ENCODE measurements at regions not wholly inside any gene's neighbourhood (a gene's known extent, or its start where the extent isn't known, plus 50 kb on each side); places are given as distances from the start of the nearest gene placed in this dataset.

GRCh38 chr4:27176400-27176799 is 315.8 kb downstream of the STIM2 start:
- H4K5ac ChIP-seq (ENCODE audit: low read length) = no peak overlapping the region
- H2BK15ac ChIP-seq (replicated peaks; ENCODE audit: low read depth) = no peak overlapping the region
- H3K4me2 ChIP-seq (ENCODE audit: low read length) = no peak overlapping the region
- no peak overlapping the region for H2BK120ac ChIP-seq (ENCODE audit: low read depth, low read length)
- no peak overlapping the region for H3K9ac ChIP-seq (ENCODE audit: low read length)
- no peaks in the 10 kb centered on the region for H3K79me1 ChIP-seq (ENCODE audit: low read length)
- no peak overlapping the region for H3K4ac ChIP-seq (ENCODE audit: low read depth, low read length)
- no peak overlapping the region for H2AK5ac ChIP-seq (ENCODE audit: low read length)
- H3K56ac ChIP-seq (ENCODE audit: low read length) = no peak overlapping the region
- no CpG with 5 or more reads among the region's 3 CpGs for WGBS (ENCODE audit: extremely low coverage, insufficient coverage, low lambda C conversion rate)
- no peak overlapping the region for H3K27ac ChIP-seq (ENCODE audit: low read depth, low read length)
- H3K18ac ChIP-seq (ENCODE audit: low read length) = no peak overlapping the region
- H3K4me1 ChIP-seq (ENCODE audit: control insufficient read depth, low read depth, low read length) = no peaks in the 10 kb centered on the region
- no peak overlapping the region for H3K23ac ChIP-seq (ENCODE audit: low read length)
- no peak overlapping the region for H2BK5ac ChIP-seq (ENCODE audit: low read length)
- H3K36me3 ChIP-seq (ENCODE audit: control insufficient read depth, insufficient read depth, low read length) = no peaks in the 10 kb centered on the region
- H3K79me2 ChIP-seq (ENCODE audit: control insufficient read depth, insufficient read depth, low read length) = no peaks in the 10 kb centered on the region
- H3K4me3 ChIP-seq (ENCODE audit: low read length) = no peak overlapping the region
- DNase-seq = peak; percentile 84
- H3K27me3 ChIP-seq (ENCODE audit: insufficient read depth, low read length, poor library complexity) = no peaks in the 10 kb centered on the region
- no peak overlapping the region for H4K8ac ChIP-seq (ENCODE audit: low read depth, low read length)

GRCh38 chr4:27176881-27177280 is 316.2 kb downstream of the STIM2 start:
- Histone ChIP-seq H3K18ac (ENCODE audit: low read length) (no peak overlapping the region), H3K23ac (ENCODE audit: low read length) (no peak overlapping the region), H3K27ac (ENCODE audit: low read depth, low read length) (no peak overlapping the region), H2BK120ac (ENCODE audit: low read depth, low read length) (no peak overlapping the region), H3K79me2 (ENCODE audit: control insufficient read depth, insufficient read depth, low read length) (no peaks in the 10 kb centered on the region), H3K4me1 (ENCODE audit: control insufficient read depth, low read depth, low read length) (no peaks in the 10 kb centered on the region), H3K4me2 (ENCODE audit: low read length) (no peak overlapping the region), H4K8ac (ENCODE audit: low read depth, low read length) (no peak overlapping the region), H3K27me3 (ENCODE audit: insufficient read depth, low read length, poor library complexity) (no peaks in the 10 kb centered on the region), H3K4me3 (ENCODE audit: low read length) (no peak overlapping the region), H2AK5ac (ENCODE audit: low read length) (no peak overlapping the region), H3K36me3 (ENCODE audit: control insufficient read depth, insufficient read depth, low read length) (no peaks in the 10 kb centered on the region), H2BK15ac (replicated peaks; ENCODE audit: low read depth) (no peak overlapping the region), H3K9ac (ENCODE audit: low read length) (no peak overlapping the region), H4K5ac (ENCODE audit: low read length) (no peak overlapping the region), H3K56ac (ENCODE audit: low read length) (no peak overlapping the region), H2BK5ac (ENCODE audit: low read length) (no peak overlapping the region), H3K79me1 (ENCODE audit: low read length) (no peaks in the 10 kb centered on the region), H3K4ac (ENCODE audit: low read depth, low read length) (no peak overlapping the region)
- DNase-seq = peak; percentile 78
- no CpG with 5 or more reads among the region's 2 CpGs for WGBS (ENCODE audit: extremely low coverage, insufficient coverage, low lambda C conversion rate)

- H3K27ac ChIP-seq (ENCODE audit: low read depth, low read length) = no peak overlapping the region
- no peak overlapping the region for H2BK5ac ChIP-seq (ENCODE audit: low read length)
- H3K36me3 ChIP-seq (ENCODE audit: control insufficient read depth, insufficient read depth, low read length) = no peaks in the 10 kb centered on the region
- no peak overlapping the region for H2BK15ac ChIP-seq (replicated peaks; ENCODE audit: low read depth)
- H3K4me3 ChIP-seq (ENCODE audit: low read length) = no peak overlapping the region
- H3K4me1 ChIP-seq (ENCODE audit: control insufficient read depth, low read depth, low read length) = no peaks in the 10 kb centered on the region
- DNase-seq = no peak
- H2AK5ac ChIP-seq (ENCODE audit: low read length) = no peak overlapping the region
- H3K9ac ChIP-seq (ENCODE audit: low read length) = no peak overlapping the region
- no peaks in the 10 kb centered on the region for H3K79me2 ChIP-seq (ENCODE audit: control insufficient read depth, insufficient read depth, low read length)
- no CpG with 5 or more reads among the region's 2 CpGs for WGBS (ENCODE audit: extremely low coverage, insufficient coverage, low lambda C conversion rate)
- H2BK120ac ChIP-seq (ENCODE audit: low read depth, low read length) = no peak overlapping the region
- no peak overlapping the region for H3K4me2 ChIP-seq (ENCODE audit: low read length)
- H4K8ac ChIP-seq (ENCODE audit: low read depth, low read length) = no peak overlapping the region
- no peak overlapping the region for H3K23ac ChIP-seq (ENCODE audit: low read length)
- no peak overlapping the region for H3K56ac ChIP-seq (ENCODE audit: low read length)
- no peak overlapping the region for H4K5ac ChIP-seq (ENCODE audit: low read length)
- H3K4ac ChIP-seq (ENCODE audit: low read depth, low read length) = no peak overlapping the region
- H3K18ac ChIP-seq (ENCODE audit: low read length) = no peak overlapping the region
- no peaks in the 10 kb centered on the region for H3K27me3 ChIP-seq (ENCODE audit: insufficient read depth, low read length, poor library complexity)
- no peaks in the 10 kb centered on the region for H3K79me1 ChIP-seq (ENCODE audit: low read length)
Measured at GRCh38 chr4:27178061-27178460, 317.4 kb downstream of the STIM2 start.

GRCh38 chr4:27181693-27182092 is 321.1 kb downstream of the STIM2 start:
- no peak overlapping the region for H3K9ac ChIP-seq (ENCODE audit: low read length)
- no peak overlapping the region for H3K18ac ChIP-seq (ENCODE audit: low read length)
- no peak overlapping the region for H3K56ac ChIP-seq (ENCODE audit: low read length)
- no peak overlapping the region for H3K4me2 ChIP-seq (ENCODE audit: low read length)
- no peak overlapping the region for H4K5ac ChIP-seq (ENCODE audit: low read length)
- H3K4me3 ChIP-seq (ENCODE audit: low read length) = no peak overlapping the region
- H3K27ac ChIP-seq (ENCODE audit: low read depth, low read length) = no peak overlapping the region
- H3K27me3 ChIP-seq (ENCODE audit: insufficient read depth, low read length, poor library complexity) = no peaks in the 10 kb centered on the region
- H2AK5ac ChIP-seq (ENCODE audit: low read length) = no peak overlapping the region
- H2BK15ac ChIP-seq (replicated peaks; ENCODE audit: low read depth) = no peak overlapping the region
- no peaks in the 10 kb centered on the region for H3K36me3 ChIP-seq (ENCODE audit: control insufficient read depth, insufficient read depth, low read length)
- no peaks in the 10 kb centered on the region for H3K79me2 ChIP-seq (ENCODE audit: control insufficient read depth, insufficient read depth, low read length)
- H3K4me1 ChIP-seq (ENCODE audit: control insufficient read depth, low read depth, low read length) = no peaks in the 10 kb centered on the region
- no peak overlapping the region for H2BK120ac ChIP-seq (ENCODE audit: low read depth, low read length)
- H4K8ac ChIP-seq (ENCODE audit: low read depth, low read length) = no peak overlapping the region
- H3K23ac ChIP-seq (ENCODE audit: low read length) = no peak overlapping the region
- WGBS (ENCODE audit: extremely low coverage, insufficient coverage, low lambda C conversion rate) = no CpG with 5 or more reads among the region's 4 CpGs
- DNase-seq = no peak
- H3K79me1 ChIP-seq (ENCODE audit: low read length) = no peaks in the 10 kb centered on the region
- no peak overlapping the region for H3K4ac ChIP-seq (ENCODE audit: low read depth, low read length)
- no peak overlapping the region for H2BK5ac ChIP-seq (ENCODE audit: low read length)

GRCh38 chr4:27182211-27182610 is 321.6 kb downstream of the STIM2 start:
- Histone ChIP-seq H3K9ac (ENCODE audit: low read length) (no peak overlapping the region), H3K23ac (ENCODE audit: low read length) (no peak overlapping the region), H4K5ac (ENCODE audit: low read length) (no peak overlapping the region), H3K79me2 (ENCODE audit: control insufficient read depth, insufficient read depth, low read length) (no peaks in the 10 kb centered on the region), H3K18ac (ENCODE audit: low read length) (no peak overlapping the region), H2BK15ac (replicated peaks; ENCODE audit: low read depth) (no peak overlapping the region), H3K56ac (ENCODE audit: low read length) (no peak overlapping the region), H3K4me1 (ENCODE audit: control insufficient read depth, low read depth, low read length) (no peaks in the 10 kb centered on the region), H3K4me3 (ENCODE audit: low read length) (no peak overlapping the region), H3K36me3 (ENCODE audit: control insufficient read depth, insufficient read depth, low read length) (no peaks in the 10 kb centered on the region), H4K8ac (ENCODE audit: low read depth, low read length) (no peak overlapping the region), H2BK120ac (ENCODE audit: low read depth, low read length) (no peak overlapping the region), H3K79me1 (ENCODE audit: low read length) (no peaks in the 10 kb centered on the region), H3K27ac (ENCODE audit: low read depth, low read length) (no peak overlapping the region), H3K4ac (ENCODE audit: low read depth, low read length) (no peak overlapping the region), H3K27me3 (ENCODE audit: insufficient read depth, low read length, poor library complexity) (no peaks in the 10 kb centered on the region), H2BK5ac (ENCODE audit: low read length) (no peak overlapping the region), H3K4me2 (ENCODE audit: low read length) (no peak overlapping the region), H2AK5ac (ENCODE audit: low read length) (no peak overlapping the region)
- no CpG with 5 or more reads among the region's 2 CpGs for WGBS (ENCODE audit: extremely low coverage, insufficient coverage, low lambda C conversion rate)
- no peak for DNase-seq

GRCh38 chr4:27184508-27185155 is 324.0 kb downstream of the STIM2 start:
- H2BK5ac ChIP-seq (ENCODE audit: low read length) = no peak overlapping the region
- no peaks in the 10 kb centered on the region for H3K79me1 ChIP-seq (ENCODE audit: low read length)
- H3K4ac ChIP-seq (ENCODE audit: low read depth, low read length) = no peak overlapping the region
- H3K36me3 ChIP-seq (ENCODE audit: control insufficient read depth, insufficient read depth, low read length) = no peaks in the 10 kb centered on the region
- WGBS (ENCODE audit: extremely low coverage, insufficient coverage, low lambda C conversion rate) = no CpG with 5 or more reads among the region's 6 CpGs
- H3K56ac ChIP-seq (ENCODE audit: low read length) = no peak overlapping the region
- H3K4me2 ChIP-seq (ENCODE audit: low read length) = no peak overlapping the region
- H3K27ac ChIP-seq (ENCODE audit: low read depth, low read length) = no peak overlapping the region
- H2AK5ac ChIP-seq (ENCODE audit: low read length) = no peak overlapping the region
- no peaks in the 10 kb centered on the region for H3K27me3 ChIP-seq (ENCODE audit: insufficient read depth, low read length, poor library complexity)
- H4K8ac ChIP-seq (ENCODE audit: low read depth, low read length) = no peak overlapping the region
- no peak overlapping the region for H2BK120ac ChIP-seq (ENCODE audit: low read depth, low read length)
- no peaks in the 10 kb centered on the region for H3K4me1 ChIP-seq (ENCODE audit: control insufficient read depth, low read depth, low read length)
- H3K4me3 ChIP-seq (ENCODE audit: low read length) = no peak overlapping the region
- H4K5ac ChIP-seq (ENCODE audit: low read length) = no peak overlapping the region
- H3K79me2 ChIP-seq (ENCODE audit: control insufficient read depth, insufficient read depth, low read length) = no peaks in the 10 kb centered on the region
- H3K18ac ChIP-seq (ENCODE audit: low read length) = no peak overlapping the region
- H3K23ac ChIP-seq (ENCODE audit: low read length) = no peak overlapping the region
- DNase-seq = no peak
- no peak overlapping the region for H3K9ac ChIP-seq (ENCODE audit: low read length)
- H2BK15ac ChIP-seq (replicated peaks; ENCODE audit: low read depth) = no peak overlapping the region

Measured in mesendoderm (in vitro differentiated cells).